ENCODE measurements at regions not wholly inside any gene's neighbourhood (a gene's known extent, or its start where the extent isn't known, plus 50 kb on each side); places are given as distances from the start of the nearest gene placed in this dataset.

DNA sequence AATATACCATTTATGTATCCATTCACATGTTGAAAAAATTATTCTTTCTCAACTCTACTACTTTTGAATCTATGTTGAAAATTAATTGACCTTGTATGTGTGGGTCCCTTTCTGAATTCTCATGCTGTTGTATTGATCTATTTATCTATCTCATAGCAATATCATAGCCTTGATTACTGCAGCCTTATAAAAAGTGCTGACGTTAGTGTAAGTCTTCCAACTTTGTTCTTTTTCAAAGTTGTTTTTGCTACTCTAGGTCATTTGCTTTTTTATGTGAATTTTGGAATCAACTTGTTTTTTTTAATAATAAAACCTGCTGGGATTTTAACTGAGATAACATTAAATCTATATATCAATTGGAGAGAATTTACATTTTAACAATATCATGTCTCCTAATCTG, 52.2 kb upstream of the PAX3 start:
- Histone ChIP-seq H3K27me3 (ENCODE audit: control insufficient read depth, insufficient read depth, low read length) (no peaks in the 10 kb centered on the region), H3K36me3 (ENCODE audit: control insufficient read depth, insufficient read depth, low read length) (no peaks in the 10 kb centered on the region), H3K4me3 (ENCODE audit: low read depth, low read length) (no peak overlapping the region)
- ChIA-PET POLR2A (no interaction called here), CTCF (no interaction called here)
- DNase-seq (ENCODE audit: low read depth), result no peak
- TF ChIP-seq, protein P1, sequence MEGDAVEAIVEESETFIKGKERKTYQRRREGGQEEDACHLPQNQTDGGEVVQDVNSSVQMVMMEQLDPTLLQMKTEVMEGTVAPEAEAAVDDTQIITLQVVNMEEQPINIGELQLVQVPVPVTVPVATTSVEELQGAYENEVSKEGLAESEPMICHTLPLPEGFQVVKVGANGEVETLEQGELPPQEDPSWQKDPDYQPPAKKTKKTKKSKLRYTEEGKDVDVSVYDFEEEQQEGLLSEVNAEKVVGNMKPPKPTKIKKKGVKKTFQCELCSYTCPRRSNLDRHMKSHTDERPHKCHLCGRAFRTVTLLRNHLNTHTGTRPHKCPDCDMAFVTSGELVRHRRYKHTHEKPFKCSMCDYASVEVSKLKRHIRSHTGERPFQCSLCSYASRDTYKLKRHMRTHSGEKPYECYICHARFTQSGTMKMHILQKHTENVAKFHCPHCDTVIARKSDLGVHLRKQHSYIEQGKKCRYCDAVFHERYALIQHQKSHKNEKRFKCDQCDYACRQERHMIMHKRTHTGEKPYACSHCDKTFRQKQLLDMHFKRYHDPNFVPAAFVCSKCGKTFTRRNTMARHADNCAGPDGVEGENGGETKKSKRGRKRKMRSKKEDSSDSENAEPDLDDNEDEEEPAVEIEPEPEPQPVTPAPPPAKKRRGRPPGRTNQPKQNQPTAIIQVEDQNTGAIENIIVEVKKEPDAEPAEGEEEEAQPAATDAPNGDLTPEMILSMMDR (IDR thresholded peaks at IDR 0.05; ENCODE audit: insufficient read depth, low read depth, low read length), result no peak

- POLR2A ChIA-PET, result no interaction called here
- TF ChIP-seq, protein P1 (IDR thresholded peaks at IDR 0.05; ENCODE audit: insufficient read depth, low read depth, low read length), result no peak
- CTCF ChIA-PET, result interaction anchor here (0.6 kb wide), 1 partner anchor 268 kb away, joined by 3 read pairs; no protein-coding TSS in a partner anchor
- no peak overlapping the region for H3K4me3 ChIP-seq (ENCODE audit: low read depth, low read length)
- DNase-seq (ENCODE audit: low read depth), result no peak
- H3K27me3 ChIP-seq (ENCODE audit: control insufficient read depth, insufficient read depth, low read length), result no peaks in the 10 kb centered on the region
- no peaks in the 10 kb centered on the region for H3K36me3 ChIP-seq (ENCODE audit: control insufficient read depth, insufficient read depth, low read length)
Measured at GRCh38 chr2:222352981-222353380, 54.2 kb upstream of the PAX3 start.

DNA sequence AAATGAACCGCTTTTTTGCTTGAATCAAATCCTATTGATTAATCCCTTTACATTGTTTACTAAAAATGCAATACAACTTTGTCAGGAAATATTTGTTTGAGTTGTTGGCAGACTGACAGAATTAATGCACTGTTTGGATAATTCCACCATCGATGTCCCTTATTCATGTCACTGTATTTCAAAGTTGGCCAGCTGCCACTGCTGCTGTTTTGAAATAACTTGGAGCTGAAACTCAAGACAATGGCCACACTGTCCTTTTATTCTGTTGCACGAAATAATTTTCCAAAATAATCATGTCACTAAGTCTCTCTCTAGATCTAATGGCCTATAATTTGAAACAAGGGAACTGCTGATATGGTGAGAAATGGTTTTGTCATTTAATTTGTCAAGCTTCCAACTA, 55.2 kb upstream of the PAX3 start:
- POLR2A ChIA-PET, result no interaction called here
- Histone ChIP-seq H3K4me3 (ENCODE audit: low read depth, low read length) (no peak overlapping the region), H3K36me3 (ENCODE audit: control insufficient read depth, insufficient read depth, low read length) (no peaks in the 10 kb centered on the region), H3K27me3 (ENCODE audit: control insufficient read depth, insufficient read depth, low read length) (no peaks in the 10 kb centered on the region)
- DNase-seq (ENCODE audit: low read depth), result no peak
- CTCF ChIA-PET, result no interaction called here
- TF ChIP-seq, protein P1 (IDR thresholded peaks at IDR 0.05; ENCODE audit: insufficient read depth, low read depth, low read length), result no peak

GRCh38 chr2:222355860-222356259, 57.1 kb upstream of the PAX3 start:
- CTCF ChIA-PET, result interaction anchor here (1.0 kb wide), 1 partner anchor 10 kb away, joined by 3 read pairs; no protein-coding TSS in a partner anchor
- no peak overlapping the region for H3K4me3 ChIP-seq (ENCODE audit: low read depth, low read length)
- TF ChIP-seq, protein P1 (IDR thresholded peaks at IDR 0.05; ENCODE audit: insufficient read depth, low read depth, low read length), result no peak
- POLR2A ChIA-PET, result no interaction called here
- no peaks in the 10 kb centered on the region for H3K36me3 ChIP-seq (ENCODE audit: control insufficient read depth, insufficient read depth, low read length)
- peak; percentile 19 for DNase-seq (ENCODE audit: low read depth)
- H3K27me3 ChIP-seq (ENCODE audit: control insufficient read depth, insufficient read depth, low read length), result no peaks in the 10 kb centered on the region

DNA sequence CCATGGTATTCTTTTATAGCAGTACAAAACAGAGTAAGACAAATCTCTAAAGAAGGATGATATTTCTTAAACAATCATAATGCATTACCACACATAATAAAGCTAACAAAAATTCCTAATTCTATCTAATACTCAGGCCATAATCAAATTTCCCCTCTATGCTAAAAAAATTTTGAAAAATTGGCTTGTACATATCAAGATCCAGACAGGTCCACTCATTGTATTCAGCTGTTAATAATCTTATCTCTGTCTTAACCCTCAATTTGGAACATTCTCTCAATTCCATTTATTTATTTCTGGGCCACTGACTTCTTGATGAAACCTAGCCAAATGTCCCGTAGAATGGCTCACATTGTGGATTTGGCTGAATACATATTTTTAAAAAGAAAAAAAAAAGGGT, 59.1 kb upstream of the PAX3 start:
- Histone ChIP-seq H3K36me3 (ENCODE audit: control insufficient read depth, insufficient read depth, low read length) (no peaks in the 10 kb centered on the region), H3K27me3 (ENCODE audit: control insufficient read depth, insufficient read depth, low read length) (no peaks in the 10 kb centered on the region), H3K4me3 (ENCODE audit: low read depth, low read length) (no peak overlapping the region)
- POLR2A ChIA-PET, result no interaction called here
- no peak for DNase-seq (ENCODE audit: low read depth)
- CTCF ChIA-PET, result no interaction called here
- TF ChIP-seq, protein P1 (IDR thresholded peaks at IDR 0.05; ENCODE audit: insufficient read depth, low read depth, low read length), result no peak

Measured in BJ (cell line).